ENCODE measurements at regions not wholly inside any gene's neighbourhood (a gene's known extent, or its start where the extent isn't known, plus 50 kb on each side); places are given as distances from the start of the nearest gene placed in this dataset.

DNA sequence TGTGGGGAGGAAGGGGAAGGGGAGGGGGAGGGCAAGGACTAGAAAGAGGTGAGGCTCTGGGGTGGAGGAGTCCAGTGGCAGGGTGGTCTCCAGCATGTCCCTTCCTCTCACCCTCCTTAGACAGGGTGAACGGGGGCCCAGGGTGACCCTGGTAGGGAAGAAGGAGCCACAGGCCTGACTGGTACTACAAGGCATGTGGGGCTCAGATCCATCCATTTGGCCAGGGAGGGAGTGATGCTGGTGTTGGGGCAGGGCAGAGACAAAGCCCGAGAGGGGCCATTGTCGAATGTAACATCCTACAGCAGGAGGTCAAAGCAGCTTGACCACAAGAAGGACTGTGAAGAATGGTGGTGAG, 69.0 kb upstream of the SHISAL1 start:
- TF ChIP-seq, protein P1, sequence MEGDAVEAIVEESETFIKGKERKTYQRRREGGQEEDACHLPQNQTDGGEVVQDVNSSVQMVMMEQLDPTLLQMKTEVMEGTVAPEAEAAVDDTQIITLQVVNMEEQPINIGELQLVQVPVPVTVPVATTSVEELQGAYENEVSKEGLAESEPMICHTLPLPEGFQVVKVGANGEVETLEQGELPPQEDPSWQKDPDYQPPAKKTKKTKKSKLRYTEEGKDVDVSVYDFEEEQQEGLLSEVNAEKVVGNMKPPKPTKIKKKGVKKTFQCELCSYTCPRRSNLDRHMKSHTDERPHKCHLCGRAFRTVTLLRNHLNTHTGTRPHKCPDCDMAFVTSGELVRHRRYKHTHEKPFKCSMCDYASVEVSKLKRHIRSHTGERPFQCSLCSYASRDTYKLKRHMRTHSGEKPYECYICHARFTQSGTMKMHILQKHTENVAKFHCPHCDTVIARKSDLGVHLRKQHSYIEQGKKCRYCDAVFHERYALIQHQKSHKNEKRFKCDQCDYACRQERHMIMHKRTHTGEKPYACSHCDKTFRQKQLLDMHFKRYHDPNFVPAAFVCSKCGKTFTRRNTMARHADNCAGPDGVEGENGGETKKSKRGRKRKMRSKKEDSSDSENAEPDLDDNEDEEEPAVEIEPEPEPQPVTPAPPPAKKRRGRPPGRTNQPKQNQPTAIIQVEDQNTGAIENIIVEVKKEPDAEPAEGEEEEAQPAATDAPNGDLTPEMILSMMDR (IDR thresholded peaks at IDR 0.05) = no peak
- Histone ChIP-seq H3K27me3 (ENCODE audit: control insufficient read depth, insufficient read depth, low read length) (no peaks in the 10 kb centered on the region), H3K27ac (no peak overlapping the region), H3K79me2 (no peaks in the 10 kb centered on the region), H3K9ac (no peak overlapping the region), H3K9me3 (ENCODE audit: control insufficient read depth, low read length) (no peaks in the 10 kb centered on the region), H3K4me3 (ENCODE audit: low read depth, low read length) (no peak overlapping the region), H3K36me3 (ENCODE audit: control insufficient read depth, insufficient read depth, low read length) (no peaks in the 10 kb centered on the region), H2AFZ (no peak overlapping the region), H3K4me2 (ENCODE audit: low read length) (no peak overlapping the region), H3K4me1 (no peaks in the 10 kb centered on the region)

DNA sequence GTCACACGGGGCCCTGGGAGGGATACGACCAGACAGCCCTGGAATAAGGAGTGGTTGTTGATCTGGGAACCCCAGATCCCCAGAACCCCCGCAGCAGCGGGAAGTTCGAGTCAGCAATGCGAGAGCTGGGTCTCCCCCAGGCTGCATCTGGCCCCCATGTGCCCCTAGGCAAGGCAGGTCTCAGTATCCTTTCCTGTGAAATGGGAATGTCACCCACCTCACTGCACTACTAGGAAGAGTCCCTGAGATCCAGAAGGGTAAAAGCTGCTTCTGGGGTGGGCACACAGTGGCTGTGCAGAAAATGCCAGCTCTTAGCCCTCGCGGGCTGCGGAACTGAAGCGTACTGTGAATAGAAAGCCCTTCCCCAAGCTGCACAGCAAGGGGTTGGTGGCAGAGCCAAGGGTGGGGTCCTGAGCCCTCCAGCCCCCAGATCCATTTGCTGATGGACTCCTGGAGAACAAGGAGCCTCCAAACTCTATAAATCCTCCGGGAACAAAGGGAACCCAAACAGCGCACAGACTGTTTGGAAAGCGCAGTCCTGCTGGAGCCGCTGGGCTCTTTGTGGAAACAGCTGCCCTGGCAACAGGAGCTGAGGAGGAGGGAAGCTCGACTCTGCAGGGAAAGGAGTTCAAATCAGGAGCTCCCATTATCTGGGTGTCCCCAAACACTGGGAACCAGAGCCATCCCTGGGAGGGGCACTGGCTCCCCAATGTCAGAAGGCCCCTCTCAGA, 68.2 kb upstream of the SHISAL1 start:
- no peaks in the 10 kb centered on the region for H3K36me3 ChIP-seq (ENCODE audit: control insufficient read depth, insufficient read depth, low read length)
- no peak overlapping the region for H3K4me2 ChIP-seq (ENCODE audit: low read length)

DNA sequence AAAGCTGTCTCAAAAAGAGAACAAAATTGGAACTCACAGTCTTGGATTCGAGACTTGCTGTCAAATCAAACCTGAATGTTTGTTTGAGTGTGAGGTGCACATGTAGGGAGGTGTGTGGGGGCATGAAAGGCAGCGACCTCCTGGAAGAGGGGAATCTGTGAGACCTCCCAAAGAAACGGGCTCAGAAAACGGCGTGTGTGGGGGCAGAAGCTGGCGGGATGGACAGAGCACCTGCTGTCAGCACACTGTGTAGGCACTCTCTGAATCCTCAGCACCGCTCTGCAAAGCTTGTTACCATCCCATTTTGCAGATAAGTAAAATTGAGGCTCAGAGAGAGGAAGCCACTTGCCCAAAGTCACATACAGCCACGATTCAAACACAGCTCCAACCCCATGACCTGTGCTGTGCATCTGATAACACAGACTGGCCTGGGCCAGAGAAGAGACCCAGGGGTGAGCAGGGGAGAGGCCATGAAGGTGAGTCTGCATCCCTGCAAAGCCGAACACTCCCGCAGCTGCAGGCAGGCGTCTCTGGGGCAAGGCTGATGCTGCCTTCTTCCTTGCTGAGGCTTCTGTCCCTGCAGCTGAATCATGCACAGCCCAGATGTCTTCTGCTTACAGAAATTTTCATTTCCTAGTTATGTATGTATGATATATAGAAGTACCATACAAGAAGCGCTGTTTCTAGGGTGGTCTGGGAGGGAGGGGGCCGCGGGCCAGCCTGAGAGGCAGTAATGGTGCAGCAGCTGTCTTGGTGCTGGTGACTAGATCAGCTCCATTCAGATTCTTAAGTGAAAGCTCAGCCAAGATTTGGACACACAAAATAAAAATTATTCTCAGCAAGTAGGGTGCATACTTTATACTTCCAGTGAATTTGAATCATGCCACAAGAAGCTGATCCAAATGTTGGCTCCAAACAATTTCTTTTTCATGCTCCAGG, 67.3 kb upstream of the SHISAL1 start:
- no peak overlapping the region for H3K4me2 ChIP-seq (ENCODE audit: low read length)
- H3K27ac ChIP-seq = no peak overlapping the region
- no peaks in the 10 kb centered on the region for H3K27me3 ChIP-seq (ENCODE audit: control insufficient read depth, insufficient read depth, low read length)
- H3K9ac ChIP-seq = no peak overlapping the region
- TF ChIP-seq, protein P1 (IDR thresholded peaks at IDR 0.05) = no peak
- H3K79me2 ChIP-seq = no peaks in the 10 kb centered on the region
- no peaks in the 10 kb centered on the region for H3K9me3 ChIP-seq (ENCODE audit: control insufficient read depth, low read length)
- no peak overlapping the region for H2AFZ ChIP-seq
- no peaks in the 10 kb centered on the region for H3K36me3 ChIP-seq (ENCODE audit: control insufficient read depth, insufficient read depth, low read length)
- no peaks in the 10 kb centered on the region for H3K4me1 ChIP-seq
- H3K4me3 ChIP-seq (ENCODE audit: low read depth, low read length) = no peak overlapping the region

More for the DNA sequence above, 68.2 kb upstream of the SHISAL1 start:
- TF ChIP-seq, protein P1 (IDR thresholded peaks at IDR 0.05) = no peak
- Histone ChIP-seq H3K79me2 (no peaks in the 10 kb centered on the region), H2AFZ (no peak overlapping the region), H3K27ac (no peak overlapping the region), H3K9me3 (ENCODE audit: control insufficient read depth, low read length) (no peaks in the 10 kb centered on the region), H3K4me1 (no peaks in the 10 kb centered on the region), H3K9ac (no peak overlapping the region), H3K4me3 (ENCODE audit: low read depth, low read length) (no peak overlapping the region), H3K27me3 (ENCODE audit: control insufficient read depth, insufficient read depth, low read length) (no peaks in the 10 kb centered on the region)

DNA sequence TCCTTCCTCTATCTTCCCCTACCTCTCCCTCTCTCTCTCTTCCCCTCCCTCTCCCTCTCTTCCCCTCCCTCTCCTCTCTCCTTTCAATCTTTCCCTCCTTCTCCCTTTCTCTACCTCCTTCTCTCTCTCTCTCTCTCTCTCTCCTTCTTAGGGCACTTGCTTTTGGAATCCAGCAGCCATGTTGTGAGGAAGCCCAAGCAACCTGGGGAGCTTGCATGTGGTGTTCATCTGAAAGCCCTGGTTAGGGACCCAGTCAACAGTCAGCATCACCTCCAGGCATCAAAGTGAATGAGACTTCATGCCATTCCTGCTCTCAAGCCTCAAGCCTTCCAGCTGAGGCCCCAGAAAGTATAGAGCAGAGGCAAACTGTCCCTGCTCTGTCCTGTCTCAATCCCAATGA, 65.6 kb upstream of the SHISAL1 start:
- Histone ChIP-seq H3K27me3 (ENCODE audit: control insufficient read depth, insufficient read depth, low read length) (no peaks in the 10 kb centered on the region), H3K9me3 (ENCODE audit: control insufficient read depth, low read length) (no peaks in the 10 kb centered on the region), H3K9ac (no peak overlapping the region), H3K36me3 (ENCODE audit: control insufficient read depth, insufficient read depth, low read length) (no peaks in the 10 kb centered on the region), H3K27ac (no peak overlapping the region), H3K4me1 (no peaks in the 10 kb centered on the region), H2AFZ (no peak overlapping the region), H3K4me3 (ENCODE audit: low read depth, low read length) (no peak overlapping the region), H3K79me2 (no peaks in the 10 kb centered on the region), H3K4me2 (ENCODE audit: low read length) (no peak overlapping the region)
- TF ChIP-seq, protein P1 (IDR thresholded peaks at IDR 0.05) = no peak

Measured in parathyroid adenoma (tissue), 2 donors.